ENCODE measurements at regions not wholly inside any gene's neighbourhood (a gene's known extent, or its start where the extent isn't known, plus 50 kb on each side); places are given as distances from the start of the nearest gene placed in this dataset.
A peak's percentile ranks its signal among the peaks of the same experiment; 100 is the strongest.

DNA sequence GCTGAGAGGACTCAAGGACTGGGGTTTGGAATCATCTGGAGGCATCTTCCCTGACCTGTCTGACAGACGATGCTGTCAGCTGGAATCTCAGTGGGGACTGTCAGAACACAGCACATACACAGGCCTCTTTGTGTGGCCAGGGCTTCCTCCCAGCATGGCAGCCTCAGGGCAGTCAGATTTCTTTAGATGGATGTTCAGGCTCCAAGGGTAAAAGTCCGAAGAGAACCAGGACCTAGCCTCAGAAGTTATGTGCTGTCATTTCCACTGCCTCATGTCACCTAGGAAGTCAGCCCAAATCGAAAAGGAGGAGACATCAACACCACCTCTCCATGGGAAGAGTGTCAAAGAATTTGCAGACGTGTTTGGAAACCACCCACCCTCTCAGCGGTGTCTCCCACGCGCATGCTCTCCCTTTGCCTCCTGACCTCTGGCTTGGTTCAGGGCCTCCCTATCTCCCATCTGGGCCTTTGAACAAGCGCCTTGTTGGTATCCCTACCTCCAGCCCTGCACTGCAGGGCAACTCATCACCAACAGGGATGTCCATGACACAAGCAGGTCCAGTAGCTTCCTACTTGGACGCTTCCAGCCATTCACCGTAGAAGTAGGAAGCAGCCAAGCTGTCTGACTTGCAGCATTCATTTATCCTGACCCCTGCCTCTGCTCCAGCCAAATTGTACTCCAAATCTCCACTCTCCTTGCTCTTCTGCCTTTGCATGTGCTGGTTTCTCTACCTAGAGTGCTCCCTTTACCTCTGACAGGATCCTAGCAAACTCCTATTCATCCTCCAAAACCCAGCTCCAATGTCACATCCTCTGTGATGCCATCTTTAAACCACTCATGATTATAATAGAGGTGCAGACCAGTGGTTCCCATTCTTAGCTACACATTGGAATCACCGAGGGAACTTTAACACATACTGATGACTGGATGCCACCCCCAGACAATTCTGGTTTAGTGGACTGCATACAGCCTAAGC, 121.6 kb downstream of the OAT start:
- RAD21 ChIA-PET (ENCODE audit: unreplicated experiment): interaction anchor here (1.9 kb wide), 1 partner anchor 92 kb away, joined by 5 read pairs; no protein-coding TSS in a partner anchor
- in situ Hi-C loops (cut with MboI): no loop called here
- Histone ChIP-seq H3K27ac (ENCODE audit: control insufficient read depth, insufficient read depth) (no peak overlapping the region), H2AFZ (ENCODE audit: control insufficient read depth, low read depth, low read length) (no peak overlapping the region), H3K27me3 (replicated peaks in 1 of 2; ENCODE audit: control insufficient read depth in 2 of 2, insufficient read depth in 2 of 2, low read length in 1 of 2) (no peaks in the 10 kb centered on the region), H3K4me2 (ENCODE audit: control insufficient read depth, insufficient read depth) (no peak overlapping the region), H3K79me2 (ENCODE audit: control insufficient read depth, insufficient read depth, low read length) (no peaks in the 10 kb centered on the region), H3K4me3 (no peak overlapping the region), H3K9me3 (replicated peaks; ENCODE audit: control insufficient read depth, insufficient read depth, low read length) (peaks cover 10% of the 10 kb centered on the region; the same call in 2 of the 3 replicates), H4K20me1 (ENCODE audit: control insufficient read depth, insufficient read depth) (no peaks in the 10 kb centered on the region), H3K9ac (ENCODE audit: control insufficient read depth, insufficient read depth, low read length) (no peak overlapping the region), H3K4me1 (ENCODE audit: control insufficient read depth, insufficient read depth, low read length) (no peaks in the 10 kb centered on the region), H3K36me3 (ENCODE audit: control insufficient read depth in 2 of 2, insufficient read depth in 2 of 2, low read length in 1 of 2) (no peaks in the 10 kb centered on the region)
- CTCF ChIA-PET: interaction anchor here (1.1 to 2.2 kb wide), 3 partner anchors 12 to 107 kb away, joined by 3 to 8 read pairs (median 3); no protein-coding TSS in a partner anchor
- ATAC-seq (no peak), FAIRE-seq (no peak), DNase-seq (ENCODE audit: low read depth, low spot score) (no peak)
- SMC1A ChIA-PET (ENCODE audit: uncharacterized antibody, unreplicated experiment): no interaction called here
- BruUV-seq (replicated peaks): no TSS peak
- WGBS (ENCODE audit: insufficient coverage, insufficient replicate concordance, low lambda C conversion rate, missing lambda C conversion rate): 73% methylated on average over 11 of the region's 11 CpGs
- POLR2A ChIA-PET: no interaction called here
- intact Hi-C loops (cut with micrococcal nuclease; ENCODE audit: unreplicated experiment): no loop called here
- TF ChIP-seq ZSCAN29 (IDR thresholded peaks at IDR 0.05): no peak
- no peak for TF ChIP-seq MXI1 (IDR thresholded peaks at IDR 0.05; ENCODE audit: low read depth, low read length)
- no peak for TF ChIP-seq RFX5 (IDR thresholded peaks at IDR 0.05; ENCODE audit: low read depth, low read length)

DNA sequence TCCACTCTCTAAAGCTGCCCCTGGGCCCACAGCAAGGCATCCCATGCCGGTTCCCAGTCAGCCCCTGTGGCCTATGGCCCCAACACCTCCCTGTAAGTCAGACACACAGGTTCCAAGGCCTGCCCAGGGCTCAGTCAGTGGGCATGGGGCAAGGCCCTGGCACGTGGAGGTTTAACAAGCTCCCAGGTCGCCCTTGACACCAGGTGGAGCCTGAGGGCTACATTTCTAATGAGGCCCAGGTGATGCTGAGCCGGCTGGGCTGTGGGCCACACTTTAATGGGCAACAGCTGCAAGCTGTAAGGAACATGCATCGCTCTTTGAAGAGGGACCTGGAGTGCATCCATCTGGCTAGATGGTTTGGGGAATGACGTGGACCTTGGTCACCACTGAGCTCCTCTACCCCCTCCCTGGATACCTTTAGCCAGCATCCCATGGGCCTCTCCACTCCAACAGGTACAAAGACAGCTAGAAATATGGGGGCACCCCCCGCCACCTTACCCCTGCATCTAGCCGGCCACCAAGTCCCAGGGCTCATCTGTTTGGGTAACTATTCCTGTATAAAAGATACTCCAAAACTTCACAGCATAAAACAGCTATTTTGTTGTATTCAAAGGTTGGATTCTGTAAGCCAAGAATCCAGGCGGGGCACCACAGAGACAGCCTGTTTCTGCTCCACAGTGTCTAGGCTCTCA, 122.5 kb downstream of the OAT start:
- no peak overlapping the region for H3K4me3 ChIP-seq
- H2AFZ ChIP-seq (ENCODE audit: control insufficient read depth, low read depth, low read length): no peak overlapping the region
- no peak overlapping the region for H3K27ac ChIP-seq (ENCODE audit: control insufficient read depth, insufficient read depth)
- intact Hi-C loops (cut with micrococcal nuclease; ENCODE audit: unreplicated experiment): no loop called here
- POLR2A ChIA-PET: no interaction called here
- 60% methylated on average over 9 of the region's 9 CpGs for WGBS (ENCODE audit: insufficient coverage, insufficient replicate concordance, low lambda C conversion rate, missing lambda C conversion rate)
- DNase-seq (ENCODE audit: low read depth, low spot score) (no peak), ATAC-seq (peak; percentile 45; the same call in 1 of the 3 replicates), FAIRE-seq (no peak)
- H3K9me3 ChIP-seq (replicated peaks; ENCODE audit: control insufficient read depth, insufficient read depth, low read length): peaks cover 10% of the 10 kb centered on the region; the same call in 2 of the 3 replicates
- no peaks in the 10 kb centered on the region for H4K20me1 ChIP-seq (ENCODE audit: control insufficient read depth, insufficient read depth)
- no peak overlapping the region for H3K4me2 ChIP-seq (ENCODE audit: control insufficient read depth, insufficient read depth)
- H3K36me3 ChIP-seq (ENCODE audit: control insufficient read depth in 2 of 2, insufficient read depth in 2 of 2, low read length in 1 of 2): no peaks in the 10 kb centered on the region
- SMC1A ChIA-PET (ENCODE audit: uncharacterized antibody, unreplicated experiment): interaction anchor here (1.1 kb wide), 1 partner anchor 27 kb away, joined by 3 read pairs; no protein-coding TSS in a partner anchor
- H3K79me2 ChIP-seq (ENCODE audit: control insufficient read depth, insufficient read depth, low read length): no peaks in the 10 kb centered on the region
- H3K27me3 ChIP-seq (replicated peaks in 1 of 2; ENCODE audit: control insufficient read depth in 2 of 2, insufficient read depth in 2 of 2, low read length in 1 of 2): no peaks in the 10 kb centered on the region
- CTCF ChIA-PET: interaction anchor here (1.1 to 2.2 kb wide), 3 partner anchors 11 to 107 kb away, joined by 3 to 8 read pairs (median 3); no protein-coding TSS in a partner anchor
- H3K9ac ChIP-seq (ENCODE audit: control insufficient read depth, insufficient read depth, low read length): no peak overlapping the region
- in situ Hi-C loops (cut with MboI): no loop called here
- peaks cover 5% of the 10 kb centered on the region; the same call in 1 of the 2 replicates for H3K4me1 ChIP-seq (ENCODE audit: control insufficient read depth, insufficient read depth, low read length)
- no TSS peak for BruUV-seq (replicated peaks)
- RAD21 ChIA-PET (ENCODE audit: unreplicated experiment): interaction anchor here (1.9 kb wide), 1 partner anchor 93 kb away, joined by 5 read pairs; no protein-coding TSS in a partner anchor
- TF ChIP-seq, protein P1, sequence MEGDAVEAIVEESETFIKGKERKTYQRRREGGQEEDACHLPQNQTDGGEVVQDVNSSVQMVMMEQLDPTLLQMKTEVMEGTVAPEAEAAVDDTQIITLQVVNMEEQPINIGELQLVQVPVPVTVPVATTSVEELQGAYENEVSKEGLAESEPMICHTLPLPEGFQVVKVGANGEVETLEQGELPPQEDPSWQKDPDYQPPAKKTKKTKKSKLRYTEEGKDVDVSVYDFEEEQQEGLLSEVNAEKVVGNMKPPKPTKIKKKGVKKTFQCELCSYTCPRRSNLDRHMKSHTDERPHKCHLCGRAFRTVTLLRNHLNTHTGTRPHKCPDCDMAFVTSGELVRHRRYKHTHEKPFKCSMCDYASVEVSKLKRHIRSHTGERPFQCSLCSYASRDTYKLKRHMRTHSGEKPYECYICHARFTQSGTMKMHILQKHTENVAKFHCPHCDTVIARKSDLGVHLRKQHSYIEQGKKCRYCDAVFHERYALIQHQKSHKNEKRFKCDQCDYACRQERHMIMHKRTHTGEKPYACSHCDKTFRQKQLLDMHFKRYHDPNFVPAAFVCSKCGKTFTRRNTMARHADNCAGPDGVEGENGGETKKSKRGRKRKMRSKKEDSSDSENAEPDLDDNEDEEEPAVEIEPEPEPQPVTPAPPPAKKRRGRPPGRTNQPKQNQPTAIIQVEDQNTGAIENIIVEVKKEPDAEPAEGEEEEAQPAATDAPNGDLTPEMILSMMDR (IDR thresholded peaks at IDR 0.05 in 2 of 3, conservative IDR thresholded peaks at IDR 0.05 in 1 of 3; ENCODE audit: control insufficient read depth in 2 of 3, extremely low read depth in 1 of 3, insufficient read depth in 1 of 3, low read depth in 3 of 3, low read length in 3 of 3): peak in 1 of 3 experiments; percentile 15; a peak in 1 of 6 replicates
- no peak for TF ChIP-seq CREM (IDR thresholded peaks at IDR 0.05; ENCODE audit: low read depth)
- TF ChIP-seq, protein P2, sequence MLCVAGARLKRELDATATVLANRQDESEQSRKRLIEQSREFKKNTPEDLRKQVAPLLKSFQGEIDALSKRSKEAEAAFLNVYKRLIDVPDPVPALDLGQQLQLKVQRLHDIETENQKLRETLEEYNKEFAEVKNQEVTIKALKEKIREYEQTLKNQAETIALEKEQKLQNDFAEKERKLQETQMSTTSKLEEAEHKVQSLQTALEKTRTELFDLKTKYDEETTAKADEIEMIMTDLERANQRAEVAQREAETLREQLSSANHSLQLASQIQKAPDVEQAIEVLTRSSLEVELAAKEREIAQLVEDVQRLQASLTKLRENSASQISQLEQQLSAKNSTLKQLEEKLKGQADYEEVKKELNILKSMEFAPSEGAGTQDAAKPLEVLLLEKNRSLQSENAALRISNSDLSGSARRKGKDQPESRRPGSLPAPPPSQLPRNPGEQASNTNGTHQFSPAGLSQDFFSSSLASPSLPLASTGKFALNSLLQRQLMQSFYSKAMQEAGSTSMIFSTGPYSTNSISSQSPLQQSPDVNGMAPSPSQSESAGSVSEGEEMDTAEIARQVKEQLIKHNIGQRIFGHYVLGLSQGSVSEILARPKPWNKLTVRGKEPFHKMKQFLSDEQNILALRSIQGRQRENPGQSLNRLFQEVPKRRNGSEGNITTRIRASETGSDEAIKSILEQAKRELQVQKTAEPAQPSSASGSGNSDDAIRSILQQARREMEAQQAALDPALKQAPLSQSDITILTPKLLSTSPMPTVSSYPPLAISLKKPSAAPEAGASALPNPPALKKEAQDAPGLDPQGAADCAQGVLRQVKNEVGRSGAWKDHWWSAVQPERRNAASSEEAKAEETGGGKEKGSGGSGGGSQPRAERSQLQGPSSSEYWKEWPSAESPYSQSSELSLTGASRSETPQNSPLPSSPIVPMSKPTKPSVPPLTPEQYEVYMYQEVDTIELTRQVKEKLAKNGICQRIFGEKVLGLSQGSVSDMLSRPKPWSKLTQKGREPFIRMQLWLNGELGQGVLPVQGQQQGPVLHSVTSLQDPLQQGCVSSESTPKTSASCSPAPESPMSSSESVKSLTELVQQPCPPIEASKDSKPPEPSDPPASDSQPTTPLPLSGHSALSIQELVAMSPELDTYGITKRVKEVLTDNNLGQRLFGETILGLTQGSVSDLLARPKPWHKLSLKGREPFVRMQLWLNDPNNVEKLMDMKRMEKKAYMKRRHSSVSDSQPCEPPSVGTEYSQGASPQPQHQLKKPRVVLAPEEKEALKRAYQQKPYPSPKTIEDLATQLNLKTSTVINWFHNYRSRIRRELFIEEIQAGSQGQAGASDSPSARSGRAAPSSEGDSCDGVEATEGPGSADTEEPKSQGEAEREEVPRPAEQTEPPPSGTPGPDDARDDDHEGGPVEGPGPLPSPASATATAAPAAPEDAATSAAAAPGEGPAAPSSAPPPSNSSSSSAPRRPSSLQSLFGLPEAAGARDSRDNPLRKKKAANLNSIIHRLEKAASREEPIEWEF (IDR thresholded peaks at IDR 0.05; ENCODE audit: insufficient replicate concordance, low read depth, low read length): no peak

Measured in GM12878 (cell line).